GM21390 (cell line): ENCODE measurements at regions not wholly inside any gene's neighbourhood (a gene's known extent, or its start where the extent isn't known, plus 50 kb on each side); places are given as distances from the start of the nearest gene placed in this dataset.
"Not testable (repeated sequence)": the region's sequence is repeated elsewhere in the genome, so short reads cannot be mapped to it uniquely, and the experiment has no call there.

Experiments used
- ATAC-seq: cut with Tn5 transposase; IDR thresholded peaks from one replicate; pipeline ENCODE4 v1.9.1; 2021; ENCODE audit not compliant: unreplicated experiment

- ATAC-seq = not testable (repeated sequence)
These were observed 186.6 kb upstream of the MAGEB16 start for GRCh38 chrX:35611562-35611961.

GRCh38 chrX:35617836-35618235, 180.3 kb upstream of the MAGEB16 start:
- no peak for ATAC-seq

GRCh38 chrX:35622040-35622439, 176.1 kb upstream of the MAGEB16 start:
- no peak for ATAC-seq

- ATAC-seq = no peak
These were observed 175.5 kb upstream of the MAGEB16 start for GRCh38 chrX:35622601-35623000.

- ATAC-seq = no peak
These were observed 172.4 kb upstream of the MAGEB16 start for GRCh38 chrX:35625714-35626113.

GRCh38 chrX:35626124-35626523, 172.0 kb upstream of the MAGEB16 start:
- no peak for ATAC-seq

GRCh38 chrX:35635971-35636370, 162.2 kb upstream of the MAGEB16 start:
- ATAC-seq = not testable (repeated sequence)

- ATAC-seq = no peak
These were observed 133.3 kb upstream of the MAGEB16 start for GRCh38 chrX:35664833-35665232.

GRCh38 chrX:35665311-35665710, 132.8 kb upstream of the MAGEB16 start:
- no peak for ATAC-seq

- no peak for ATAC-seq
These were observed 127.3 kb upstream of the MAGEB16 start for GRCh38 chrX:35670889-35671288.

- ATAC-seq = no peak
These were observed 123.0 kb upstream of the MAGEB16 start for GRCh38 chrX:35675151-35675550.

GRCh38 chrX:35680940-35681346, 117.2 kb upstream of the MAGEB16 start:
- ATAC-seq = no peak

GRCh38 chrX:35682476-35682875, 115.7 kb upstream of the MAGEB16 start:
- ATAC-seq = no peak

GRCh38 chrX:35696760-35697234, 101.3 kb upstream of the MAGEB16 start:
- ATAC-seq = peak; percentile 58

GRCh38 chrX:35699642-35700041, 98.5 kb upstream of the MAGEB16 start:
- no peak for ATAC-seq

GRCh38 chrX:35700121-35700520, 98.0 kb upstream of the MAGEB16 start:
- ATAC-seq = no peak

GRCh38 chrX:35711281-35711680, 86.9 kb upstream of the MAGEB16 start:
- ATAC-seq = no peak

- ATAC-seq = no peak
These were observed 76.0 kb upstream of the MAGEB16 start for GRCh38 chrX:35722128-35722527.

- no peak for ATAC-seq
These were observed 72.0 kb upstream of the MAGEB16 start for GRCh38 chrX:35726176-35726575.

GRCh38 chrX:35728481-35728880, 69.7 kb upstream of the MAGEB16 start:
- ATAC-seq = no peak

GRCh38 chrX:35733879-35734278, 64.3 kb upstream of the MAGEB16 start:
- no peak for ATAC-seq

GRCh38 chrX:35741142-35741541, 57.0 kb upstream of the MAGEB16 start:
- no peak for ATAC-seq

- ATAC-seq = no peak
These were observed 54.8 kb upstream of the MAGEB16 start for GRCh38 chrX:35743331-35743730.
